Naive B cell (primary cell): ENCODE measurements at regions not wholly inside any gene's neighbourhood (a gene's known extent, or its start where the extent isn't known, plus 50 kb on each side); places are given as distances from the start of the nearest gene placed in this dataset.

ENCODE experiments used
- ATAC-seq, 2 donors: fragments of 150-1000 bp; cut with Tn5 transposase; 2 replicates each; pipeline ENCODE4 v1.10.0; 2021; ENCODE audit warnings: low read depth in 2 of 2, mild to moderate bottlenecking in 2 of 2, moderate library complexity in 2 of 2
- DNase-seq: peaks from one replicate; pipeline ENCODE4 v3.0.0; 2022
- H3K27ac Mint-ChIP-seq, 6 donors: one replicate each; pipeline ENCODE4 v1.8.0; 2020 to 2022; ENCODE audit warnings: mild to moderate bottlenecking in 6 of 6, mixed read lengths in 6 of 6, moderate library complexity in 5 of 6, inconsistent platforms in 2 of 6
- H3K27me3 Mint-ChIP-seq, 3 donors: one replicate each; pipeline ENCODE4 v1.8.0; 2021 to 2022; ENCODE audit warnings: mixed read lengths in 3 of 3, mild to moderate bottlenecking in 1 of 3
- H3K36me3 Mint-ChIP-seq, 2 donors: one replicate each; pipeline ENCODE4 v1.8.0; 2020 to 2022; ENCODE audit warnings: mixed read lengths in 2 of 2, inconsistent platforms in 1 of 2, mild to moderate bottlenecking in 1 of 2
- H3K4me1 Mint-ChIP-seq, 3 donors: one replicate each; pipeline ENCODE4 v1.8.0; 2020 to 2022; ENCODE audit warnings: mixed read lengths in 3 of 3, inconsistent platforms in 1 of 3, mild to moderate bottlenecking in 1 of 3, moderate library complexity in 1 of 3
- H3K4me3 Mint-ChIP-seq, 8 donors: one replicate each; pipeline ENCODE4 v1.8.0; 2020 to 2022; ENCODE audit warnings: mild to moderate bottlenecking in 8 of 8, mixed read lengths in 8 of 8, moderate library complexity in 8 of 8, inconsistent platforms in 2 of 8
- H3K9me3 Mint-ChIP-seq, 7 donors: one replicate each; pipeline ENCODE4 v1.8.0; 2020 to 2022; ENCODE audit warnings: mixed read lengths in 7 of 7, mild to moderate bottlenecking in 5 of 7, inconsistent platforms in 2 of 7, moderate library complexity in 1 of 7

DNA sequence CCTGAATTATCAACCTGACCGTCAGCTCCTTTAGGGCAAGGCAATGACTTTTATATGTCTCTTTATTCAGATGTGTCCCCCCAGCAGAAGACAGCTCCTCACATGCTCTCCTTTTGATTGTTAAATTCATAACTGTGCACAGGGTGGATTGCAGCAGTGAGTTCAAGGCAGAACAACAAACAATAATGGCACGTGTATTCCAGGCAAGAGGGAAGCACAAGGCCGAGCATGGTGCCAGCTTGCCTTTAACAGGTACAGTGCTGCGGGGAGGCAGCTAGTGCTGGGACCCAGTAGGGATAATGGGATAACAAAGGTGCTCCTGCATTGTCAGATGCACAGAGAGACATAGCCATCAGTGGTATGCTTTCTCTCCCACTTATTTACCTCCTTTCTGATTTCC is 248.4 kb downstream of the RHOU start:
- no peak for DNase-seq
- no peak for ATAC-seq
- no peak overlapping the region for H3K27ac Mint-ChIP-seq

DNA sequence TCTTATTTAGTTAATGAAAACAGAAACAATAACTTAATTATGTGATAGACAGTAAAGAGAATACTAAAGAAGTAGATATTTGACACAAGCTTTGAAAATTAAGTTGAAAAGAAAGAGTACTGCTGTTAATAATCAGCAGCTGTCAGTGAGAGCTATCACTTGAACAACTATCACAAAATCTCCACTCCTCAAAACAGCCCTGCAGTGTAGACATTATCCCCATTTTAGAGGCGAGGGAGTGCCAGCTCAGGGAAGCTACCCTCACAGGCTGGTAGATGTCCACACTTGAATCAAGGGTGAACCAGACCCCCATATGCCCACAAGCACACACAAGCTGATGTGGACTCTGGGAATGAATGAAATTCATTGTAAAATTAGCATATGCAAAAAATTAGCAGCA is 248.8 kb downstream of the RHOU start:
- peaks cover 2 to 17% (median 7%) of the 10 kb centered on the region in 3 donors for H3K4me1 Mint-ChIP-seq
- peaks cover 0 to 7% of the 10 kb centered on the region in 2 donors for H3K36me3 Mint-ChIP-seq

More for the DNA sequence above, 248.4 kb downstream of the RHOU start:
- Mint-ChIP-seq H3K4me1 (peaks cover 0 to 13% (median 7%) of the 10 kb centered on the region in 3 donors), H3K27me3 (no peaks in the 10 kb centered on the region), H3K9me3 (no peaks in the 10 kb centered on the region), H3K36me3 (peaks cover 0 to 7% of the 10 kb centered on the region in 2 donors), H3K4me3 (no peak overlapping the region)

GRCh38 chr1:228984646-228985631 is 249.7 kb downstream of the RHOU start:
- Mint-ChIP-seq H3K36me3 (peaks cover 0 to 7% of the 10 kb centered on the region in 2 donors), H3K4me3 (no peak overlapping the region), H3K4me1 (peaks cover 9 to 26% (median 10%) of the 10 kb centered on the region in 3 donors), H3K27ac (no peak overlapping the region), H3K27me3 (no peaks in the 10 kb centered on the region), H3K9me3 (no peaks in the 10 kb centered on the region)
- DNase-seq (no peak), ATAC-seq (no peak)

More for the DNA sequence above, 248.8 kb downstream of the RHOU start:
- no peak overlapping the region for H3K27ac Mint-ChIP-seq
- no peak for ATAC-seq
- DNase-seq, result no peak
- H3K27me3 Mint-ChIP-seq, result no peaks in the 10 kb centered on the region
- H3K9me3 Mint-ChIP-seq, result no peaks in the 10 kb centered on the region
- no peak overlapping the region for H3K4me3 Mint-ChIP-seq

DNA sequence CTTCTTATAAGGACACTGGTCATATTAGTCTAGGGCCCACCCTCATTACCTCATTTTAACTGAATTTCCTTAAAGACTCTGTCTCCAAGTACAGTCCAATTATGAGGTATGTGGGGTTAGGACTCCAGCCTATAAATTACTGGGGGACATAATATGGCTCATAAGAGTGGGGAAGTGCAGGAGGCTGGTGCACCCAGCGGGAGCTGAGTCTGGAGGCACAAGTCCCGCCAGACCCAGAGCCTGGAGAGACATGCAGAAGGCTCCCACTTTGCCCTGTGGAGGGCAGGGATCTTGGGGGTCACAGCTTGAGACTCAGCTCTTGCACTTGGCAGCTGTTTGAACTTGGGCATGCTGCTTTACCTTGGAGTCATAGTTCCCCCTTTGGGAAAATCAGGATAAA is 250.4 kb downstream of the RHOU start:
- Mint-ChIP-seq H3K27ac (peak overlapping the region in 1 of 6 donors; percentile 65), H3K4me3 (peak overlapping the region in 1 of 8 donors; percentile 6), H3K36me3 (peaks cover 0 to 7% of the 10 kb centered on the region in 2 donors), H3K27me3 (no peaks in the 10 kb centered on the region), H3K9me3 (no peaks in the 10 kb centered on the region), H3K4me1 (peaks cover 17 to 33% (median 17%) of the 10 kb centered on the region in 3 donors)
- ATAC-seq, result no peak
- DNase-seq, result no peak

GRCh38 chr1:228986093-228986904 is 251.0 kb downstream of the RHOU start:
- H3K27me3 Mint-ChIP-seq, result no peaks in the 10 kb centered on the region
- H3K4me3 Mint-ChIP-seq, result peak overlapping the region in 1 of 8 donors; percentile 21
- no peak for ATAC-seq
- no peak for DNase-seq
- no peaks in the 10 kb centered on the region for H3K9me3 Mint-ChIP-seq
- H3K4me1 Mint-ChIP-seq, result peaks cover 18 to 34% (median 18%) of the 10 kb centered on the region in 3 donors
- peaks cover 0 to 7% of the 10 kb centered on the region in 2 donors for H3K36me3 Mint-ChIP-seq
- H3K27ac Mint-ChIP-seq, result peak overlapping the region in 2 of 6 donors; percentile 65 to 93

DNA sequence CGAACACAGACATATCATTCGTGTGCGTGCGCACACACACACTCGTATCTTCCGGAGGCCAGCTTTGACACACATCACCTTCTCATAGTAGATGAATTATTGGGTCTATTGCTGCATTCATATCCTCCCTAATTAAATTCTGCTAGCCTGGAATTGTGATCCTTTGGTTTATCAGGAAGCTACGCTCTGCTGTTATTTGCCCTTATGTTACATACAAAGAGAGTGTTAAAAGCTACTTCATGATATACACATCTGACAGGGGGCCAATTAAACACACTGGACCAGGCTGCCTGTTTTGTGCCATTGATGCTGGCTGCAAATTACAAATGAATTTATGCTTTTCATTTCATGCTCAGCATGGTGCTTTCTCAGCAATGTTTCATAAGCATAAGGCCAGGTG is 252.0 kb downstream of the RHOU start:
- H3K4me1 Mint-ChIP-seq, result peaks cover 18 to 34% (median 18%) of the 10 kb centered on the region in 3 donors
- DNase-seq (no peak), ATAC-seq (no peak)
- no peaks in the 10 kb centered on the region for H3K27me3 Mint-ChIP-seq
- H3K9me3 Mint-ChIP-seq, result no peaks in the 10 kb centered on the region
- H3K27ac Mint-ChIP-seq, result no peak overlapping the region
- H3K36me3 Mint-ChIP-seq, result peaks cover 0 to 7% of the 10 kb centered on the region in 2 donors
- no peak overlapping the region for H3K4me3 Mint-ChIP-seq

DNA sequence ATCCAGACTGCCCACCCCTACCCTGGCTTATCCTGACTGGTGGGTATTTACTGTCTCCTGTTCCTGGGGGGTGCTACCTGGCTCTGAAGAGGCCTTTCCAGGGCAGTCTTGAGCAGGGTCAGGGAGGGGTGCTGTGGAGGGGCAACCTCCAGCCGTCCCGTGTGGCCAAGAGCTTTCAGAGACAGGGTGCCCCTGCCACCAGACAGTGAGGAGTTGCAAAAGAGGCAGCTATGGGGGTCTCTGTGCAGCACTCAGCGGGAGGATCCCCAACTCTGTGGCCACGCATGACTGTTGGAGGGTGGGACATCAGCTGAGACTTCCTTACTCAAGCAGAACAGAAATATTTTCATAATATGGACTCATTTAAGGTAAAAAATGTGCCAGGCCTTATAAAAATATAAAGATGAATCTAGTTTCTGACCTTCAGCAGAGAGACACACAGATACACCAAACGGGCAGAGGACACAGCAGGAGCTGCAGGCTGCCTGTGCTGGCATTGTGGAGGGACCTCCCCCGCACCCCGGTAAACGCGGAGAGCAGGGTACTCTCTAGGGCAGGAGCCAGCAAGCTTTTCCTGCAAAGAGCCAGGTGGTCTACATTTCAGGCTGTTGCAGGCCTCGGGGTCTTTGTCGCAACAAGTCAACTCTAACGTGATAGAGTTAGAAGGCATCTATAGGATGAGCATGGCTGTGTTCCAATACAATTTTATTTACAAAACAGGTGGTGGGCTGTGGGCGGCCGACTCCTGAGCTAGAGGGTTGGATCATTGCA is 252.6 kb downstream of the RHOU start:
- Mint-ChIP-seq H3K4me1 (peaks cover 18 to 34% (median 18%) of the 10 kb centered on the region in 3 donors), H3K9me3 (no peaks in the 10 kb centered on the region), H3K27me3 (peaks cover 0 to 3% (median 0%) of the 10 kb centered on the region in 3 donors), H3K27ac (peak overlapping the region in 1 of 6 donors; percentile 47), H3K36me3 (peaks cover 0 to 7% of the 10 kb centered on the region in 2 donors), H3K4me3 (no peak overlapping the region)
- DNase-seq (no peak), ATAC-seq (no peak)

GRCh38 chr1:228988664-228989063 is 253.4 kb downstream of the RHOU start:
- no peak for ATAC-seq

DNA sequence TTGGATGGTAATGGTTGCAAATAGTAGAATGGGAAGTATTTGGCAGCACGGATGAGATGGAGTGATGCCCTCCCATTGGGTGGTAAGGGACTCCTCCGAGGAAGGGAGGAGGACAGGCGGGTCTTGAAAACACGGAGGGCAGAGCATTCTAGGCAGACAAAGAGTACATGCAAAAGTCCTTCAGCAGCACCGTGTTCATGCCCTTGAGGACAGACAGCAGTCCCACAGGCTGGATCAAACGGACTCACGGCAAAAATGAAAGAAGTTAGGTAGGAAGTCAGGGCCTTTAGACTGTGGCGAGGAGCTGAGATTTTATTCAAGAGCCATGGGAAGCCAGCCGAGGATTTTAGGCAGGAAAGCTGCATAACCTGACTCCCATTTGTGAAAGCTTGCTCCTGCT is 253.9 kb downstream of the RHOU start:
- Mint-ChIP-seq H3K36me3 (peaks cover 0 to 7% of the 10 kb centered on the region in 2 donors), H3K9me3 (no peaks in the 10 kb centered on the region), H3K27ac (peak overlapping the region in 2 of 6 donors; percentile 52 to 64), H3K4me1 (peaks cover 18 to 34% (median 18%) of the 10 kb centered on the region in 3 donors), H3K4me3 (no peak overlapping the region), H3K27me3 (peaks cover 0 to 7% (median 0%) of the 10 kb centered on the region in 3 donors)
- ATAC-seq (no peak), DNase-seq (no peak)

More at GRCh38 chr1:228988664-228989063, 253.4 kb downstream of the RHOU start:
- no peak overlapping the region for H3K27ac Mint-ChIP-seq
- peaks cover 0 to 7% (median 0%) of the 10 kb centered on the region in 3 donors for H3K27me3 Mint-ChIP-seq
- no peak for DNase-seq
- H3K4me3 Mint-ChIP-seq, result no peak overlapping the region
- peaks cover 0 to 7% of the 10 kb centered on the region in 2 donors for H3K36me3 Mint-ChIP-seq
- H3K4me1 Mint-ChIP-seq, result peaks cover 18 to 34% (median 18%) of the 10 kb centered on the region in 3 donors
- no peaks in the 10 kb centered on the region for H3K9me3 Mint-ChIP-seq

GRCh38 chr1:228989676-228989991 is 254.4 kb downstream of the RHOU start:
- no peak overlapping the region for H3K4me3 Mint-ChIP-seq
- H3K4me1 Mint-ChIP-seq, result peaks cover 18 to 34% (median 18%) of the 10 kb centered on the region in 3 donors
- no peak for DNase-seq
- no peaks in the 10 kb centered on the region for H3K9me3 Mint-ChIP-seq
- no peak for ATAC-seq
- H3K27me3 Mint-ChIP-seq, result peaks cover 0 to 7% (median 0%) of the 10 kb centered on the region in 3 donors
- H3K27ac Mint-ChIP-seq, result peak overlapping the region in 1 of 6 donors; percentile 66
- peaks cover 0 to 7% of the 10 kb centered on the region in 2 donors for H3K36me3 Mint-ChIP-seq

DNA sequence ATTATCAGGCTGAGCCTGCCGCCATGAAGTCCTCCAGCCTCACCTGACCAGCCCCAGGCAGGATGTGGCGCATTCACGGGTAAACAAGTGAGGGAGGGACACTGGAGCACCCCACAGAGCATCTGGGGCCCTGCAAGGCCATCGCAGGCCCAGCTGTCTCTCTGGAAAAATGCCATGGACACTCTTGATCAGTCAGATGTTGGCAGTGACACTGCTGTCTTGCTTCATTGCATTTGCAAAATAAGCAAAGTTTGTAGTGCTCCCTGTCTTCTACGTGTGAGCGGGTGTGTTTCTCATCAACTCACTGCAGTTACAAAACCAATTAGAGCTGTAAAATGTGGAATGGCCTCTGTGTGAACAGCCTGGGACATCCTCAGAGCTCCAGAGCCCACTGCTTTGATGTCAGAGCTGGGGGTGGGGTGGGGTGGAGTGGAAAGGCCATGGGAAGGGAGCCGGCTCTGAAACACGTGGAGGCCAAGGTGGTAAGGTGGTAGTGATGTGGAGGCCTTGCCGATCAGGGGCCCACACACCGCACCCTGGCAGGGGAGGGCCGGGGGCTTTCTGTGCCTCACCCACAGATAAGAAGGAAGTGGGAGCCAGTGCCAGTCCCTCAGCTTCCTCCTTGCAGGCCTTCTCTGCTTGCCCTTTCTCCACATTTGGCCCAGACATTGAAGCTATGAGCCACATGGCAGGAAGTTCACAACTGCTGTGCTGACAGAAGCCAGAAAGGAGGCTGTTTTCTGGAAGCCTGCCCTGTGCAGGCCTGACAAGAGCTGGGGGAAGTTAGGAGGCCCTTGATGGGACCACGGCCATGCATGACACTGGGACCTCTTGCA is 254.9 kb downstream of the RHOU start:
- no peak for DNase-seq
- H3K36me3 Mint-ChIP-seq, result peaks cover 0 to 2% of the 10 kb centered on the region in 2 donors
- peak overlapping the region in 3 of 8 donors; percentile 9 to 59 (median 37) for H3K4me3 Mint-ChIP-seq
- peak; percentile 35 to 58 for ATAC-seq
- peaks cover 0 to 7% (median 0%) of the 10 kb centered on the region in 3 donors for H3K27me3 Mint-ChIP-seq
- no peaks in the 10 kb centered on the region for H3K9me3 Mint-ChIP-seq
- H3K4me1 Mint-ChIP-seq, result peaks cover 18 to 34% (median 18%) of the 10 kb centered on the region in 3 donors
- peak overlapping the region in 4 of 6 donors; percentile 12 to 69 (median 64) for H3K27ac Mint-ChIP-seq
